ENCODE measurements at regions not wholly inside any gene's neighbourhood (a gene's known extent, or its start where the extent isn't known, plus 50 kb on each side); places are given as distances from the start of the nearest gene placed in this dataset.

DNA sequence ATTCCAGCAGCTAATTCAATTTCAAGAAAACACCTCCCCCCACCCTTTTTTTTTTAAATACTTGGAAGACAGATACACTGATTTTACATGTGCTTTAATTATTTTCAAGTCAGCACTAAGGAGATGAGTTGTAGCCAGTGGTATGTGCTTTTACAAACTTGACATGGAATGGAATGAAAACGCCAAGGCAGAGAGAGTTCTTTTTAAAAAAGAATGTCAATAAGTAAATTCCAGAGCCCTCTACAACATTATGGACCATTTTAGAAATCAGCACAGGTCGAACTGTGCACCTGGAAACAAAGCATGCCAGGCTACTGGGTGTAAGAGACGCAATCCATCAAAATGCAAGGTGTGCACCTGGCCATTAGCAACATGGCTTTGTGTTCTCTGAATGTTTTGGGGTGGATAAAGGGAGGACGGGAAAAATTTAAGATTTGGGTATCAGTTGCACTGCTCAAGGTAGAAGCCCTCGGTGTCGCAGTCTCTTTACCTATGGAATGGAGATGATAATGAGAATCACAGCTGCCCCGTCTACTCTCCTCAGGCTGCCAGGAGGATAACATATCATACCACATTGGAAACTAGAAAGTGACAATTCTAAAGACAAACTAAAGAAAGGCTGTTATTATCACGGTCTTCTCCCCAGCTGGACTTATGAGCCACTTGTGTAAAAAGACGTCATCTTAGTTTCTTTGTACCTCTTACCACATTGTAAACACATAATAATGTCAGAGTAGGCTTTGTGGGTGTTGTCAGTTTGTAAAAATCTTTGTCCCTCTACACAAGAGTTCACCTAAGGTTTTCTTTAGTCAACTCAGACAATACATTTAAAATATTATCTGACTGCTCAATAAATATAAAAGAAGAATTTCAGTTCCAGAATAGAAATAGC, 107.4 kb upstream of the PRICKLE2 start:
- 69 to 76% methylated on average over 9 of the region's 9 CpGs for WGBS, 2 experiments (ENCODE audit: low coverage in 1 of 2, low lambda C conversion rate in 2 of 2, missing lambda C conversion rate in 2 of 2)
- Histone ChIP-seq H2AFZ (0 out of 2 replicates have a peak overlapping the region, but pooled peaks have one; percentile 2), H3K79me2 (ENCODE audit: insufficient read depth) (no peaks in the 10 kb centered on the region), H3K9me3 (ENCODE audit: low read depth) (no peaks in the 10 kb centered on the region), H3K27me3 (replicated peaks; ENCODE audit: insufficient read depth) (no peaks in the 10 kb centered on the region), H4K20me1 (ENCODE audit: insufficient read depth) (no peaks in the 10 kb centered on the region), H3K9me2 (ENCODE audit: insufficient read depth) (no peaks in the 10 kb centered on the region), H3K36me3 (ENCODE audit: low read depth) (no peaks in the 10 kb centered on the region), H3K27ac (no peak overlapping the region), H3K9ac (no peak overlapping the region), H3K4me1 (ENCODE audit: insufficient read depth) (peaks cover 6% of the 10 kb centered on the region; the same call in 1 of the 2 replicates), H3K4me3 (no peak overlapping the region), H3K4me2 (ENCODE audit: unreplicated experiment) (peak overlapping the region; percentile 11), H3F3A (ENCODE audit: insufficient read depth) (no peaks in the 10 kb centered on the region)
- peak; percentile 36 for DNase-seq
- no peak for TF ChIP-seq EZH2 (IDR thresholded peaks at IDR 0.05; ENCODE audit: insufficient read depth, poor library complexity, severe bottlenecking)
- in situ Hi-C loops (cut with MboI) = no loop called here

DNA sequence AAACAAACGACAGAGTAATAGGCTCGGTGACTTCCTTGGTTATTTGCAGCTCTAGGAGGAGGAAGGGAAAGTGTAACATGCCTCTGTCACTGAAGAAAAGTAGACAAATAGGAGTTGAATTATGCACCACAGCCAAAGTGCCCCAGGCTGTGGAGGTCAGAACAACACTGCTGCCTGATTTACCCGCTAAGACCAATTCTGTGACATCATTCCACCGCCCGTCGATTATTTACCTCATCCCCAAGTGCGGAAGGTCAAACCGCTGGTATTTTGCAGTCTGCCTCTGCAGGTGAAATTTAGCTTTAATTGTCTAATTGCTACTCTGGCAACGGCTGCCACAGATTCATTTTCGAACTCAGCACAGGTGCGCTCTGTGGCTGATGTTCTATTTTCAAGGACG, 106.3 kb upstream of the PRICKLE2 start:
- no peaks in the 10 kb centered on the region for H4K20me1 ChIP-seq (ENCODE audit: insufficient read depth)
- H3K4me1 ChIP-seq (ENCODE audit: insufficient read depth) = peaks cover 17% of the 10 kb centered on the region
- TF ChIP-seq EZH2 (IDR thresholded peaks at IDR 0.05; ENCODE audit: insufficient read depth, poor library complexity, severe bottlenecking) (no peak), EZH2phosphoT487 (IDR thresholded peaks at IDR 0.05; ENCODE audit: insufficient read depth, low read depth) (no peak)
- no peak for DNase-seq
- no peak overlapping the region for H3K4me3 ChIP-seq
- H3K9ac ChIP-seq = no peak overlapping the region
- H3K79me2 ChIP-seq (ENCODE audit: insufficient read depth) = no peaks in the 10 kb centered on the region
- peaks cover 7% of the 10 kb centered on the region; the same call in 1 of the 2 replicates for H3F3A ChIP-seq (ENCODE audit: insufficient read depth)
- WGBS, 2 experiments (ENCODE audit: low coverage in 1 of 2, low lambda C conversion rate in 2 of 2, missing lambda C conversion rate in 2 of 2) = 98 to 99% methylated on average over 12 of the region's 12 CpGs
- H3K9me3 ChIP-seq (ENCODE audit: low read depth) = no peaks in the 10 kb centered on the region
- no peak overlapping the region for H3K4me2 ChIP-seq (ENCODE audit: unreplicated experiment)
- in situ Hi-C loops (cut with MboI) = no loop called here
- no peak overlapping the region for H2AFZ ChIP-seq
- H3K27ac ChIP-seq = no peak overlapping the region
- no peaks in the 10 kb centered on the region for H3K36me3 ChIP-seq (ENCODE audit: low read depth)
- H3K9me2 ChIP-seq (ENCODE audit: insufficient read depth) = no peaks in the 10 kb centered on the region
- no peaks in the 10 kb centered on the region for H3K27me3 ChIP-seq (replicated peaks; ENCODE audit: insufficient read depth)

DNA sequence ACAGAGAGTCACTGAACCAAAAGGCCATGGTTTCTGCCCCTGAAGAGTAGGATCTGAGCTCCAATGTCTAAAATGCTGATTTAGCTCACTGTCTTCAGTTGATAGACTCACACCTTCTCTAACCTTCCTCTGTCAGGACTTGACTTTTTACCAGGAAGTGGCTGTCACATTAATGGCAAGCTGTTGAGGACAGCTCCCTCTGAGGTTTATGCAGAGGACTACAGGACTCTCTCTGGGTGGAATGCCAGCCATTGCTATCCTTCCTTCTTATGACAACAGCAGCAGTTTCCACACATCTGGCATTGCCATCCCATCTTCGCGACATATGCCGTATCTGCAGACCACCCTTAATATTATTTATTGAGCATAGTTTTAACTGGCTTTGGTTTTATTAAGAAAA, 103.8 kb upstream of the PRICKLE2 start:
- Histone ChIP-seq H3K9me2 (ENCODE audit: insufficient read depth) (no peaks in the 10 kb centered on the region), H3F3A (ENCODE audit: insufficient read depth) (peaks cover 7% of the 10 kb centered on the region; the same call in 1 of the 2 replicates), H3K4me2 (ENCODE audit: unreplicated experiment) (no peak overlapping the region), H4K20me1 (ENCODE audit: insufficient read depth) (no peaks in the 10 kb centered on the region), H3K27me3 (replicated peaks; ENCODE audit: insufficient read depth) (no peaks in the 10 kb centered on the region), H2AFZ (no peak overlapping the region), H3K79me2 (ENCODE audit: insufficient read depth) (no peaks in the 10 kb centered on the region), H3K4me3 (no peak overlapping the region), H3K9me3 (ENCODE audit: low read depth) (no peaks in the 10 kb centered on the region), H3K9ac (no peak overlapping the region), H3K27ac (no peak overlapping the region), H3K4me1 (ENCODE audit: insufficient read depth) (peaks cover 17% of the 10 kb centered on the region), H3K36me3 (ENCODE audit: low read depth) (no peaks in the 10 kb centered on the region)
- DNase-seq = no peak
- WGBS, 2 experiments (ENCODE audit: low coverage in 1 of 2, low lambda C conversion rate in 2 of 2, missing lambda C conversion rate in 2 of 2) = 96 to 100% methylated on average over 3 of the region's 3 CpGs
- in situ Hi-C loops (cut with MboI) = no loop called here
- TF ChIP-seq EZH2 (IDR thresholded peaks at IDR 0.05; ENCODE audit: insufficient read depth, poor library complexity, severe bottlenecking) = no peak

DNA sequence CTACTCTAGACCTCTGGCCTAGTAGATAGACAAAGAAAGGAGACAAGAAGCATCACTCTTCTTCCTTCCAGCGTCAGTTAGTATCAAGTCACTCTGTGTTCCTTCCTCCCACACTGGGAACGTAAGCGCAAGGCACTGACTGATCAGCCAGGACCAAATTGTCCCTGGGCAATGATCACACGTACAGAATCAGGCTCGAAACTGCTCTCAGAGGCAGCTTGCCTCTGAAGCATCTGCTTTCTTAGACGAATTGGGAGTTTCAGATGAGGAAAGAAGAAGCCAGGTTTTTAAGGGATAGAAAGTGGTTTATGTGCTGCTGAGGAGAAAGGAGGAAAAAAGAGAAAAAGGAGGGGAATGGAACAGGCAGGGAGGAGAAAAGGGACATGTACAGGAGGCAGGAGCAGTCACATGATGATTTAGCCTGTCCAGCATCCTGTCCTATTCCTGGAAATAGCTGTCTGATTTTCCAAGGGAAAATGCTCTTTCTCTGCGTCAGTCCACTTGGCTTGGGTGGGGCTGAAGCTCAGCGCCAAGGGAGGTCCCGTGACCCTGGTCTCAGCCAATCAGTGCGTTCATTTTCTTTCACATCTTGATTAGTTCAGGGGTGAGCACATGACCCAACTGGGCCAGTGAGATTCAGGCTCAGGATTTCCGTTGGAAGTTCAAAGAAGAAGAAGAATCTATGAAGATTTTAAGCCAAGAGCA, 102.0 kb upstream of the PRICKLE2 start:
- no peaks in the 10 kb centered on the region for H4K20me1 ChIP-seq (ENCODE audit: insufficient read depth)
- 17 to 20% methylated on average over 11 of the region's 11 CpGs for WGBS, 2 experiments (ENCODE audit: low coverage in 1 of 2, low lambda C conversion rate in 2 of 2, missing lambda C conversion rate in 2 of 2)
- peak overlapping the region; percentile 68 for H3K4me2 ChIP-seq (ENCODE audit: unreplicated experiment)
- in situ Hi-C loops (cut with MboI) = no loop called here
- peak overlapping the region; percentile 85 for H3K27ac ChIP-seq
- peak overlapping the region; percentile 77 for H3K9ac ChIP-seq
- peak; percentile 83 for DNase-seq
- TF ChIP-seq EZH2phosphoT487 (IDR thresholded peaks at IDR 0.05; ENCODE audit: insufficient read depth, low read depth) (no peak), EZH2 (IDR thresholded peaks at IDR 0.05; ENCODE audit: insufficient read depth, poor library complexity, severe bottlenecking) (no peak)
- H3K79me2 ChIP-seq (ENCODE audit: insufficient read depth) = no peaks in the 10 kb centered on the region
- H3K4me3 ChIP-seq = peak overlapping the region; percentile 40
- no peaks in the 10 kb centered on the region for H3K36me3 ChIP-seq (ENCODE audit: low read depth)
- H2AFZ ChIP-seq = peak overlapping the region; percentile 91
- H3K9me3 ChIP-seq (ENCODE audit: low read depth) = no peaks in the 10 kb centered on the region
- peaks cover 14% of the 10 kb centered on the region for H3K4me1 ChIP-seq (ENCODE audit: insufficient read depth)
- H3K9me2 ChIP-seq (ENCODE audit: insufficient read depth) = no peaks in the 10 kb centered on the region
- H3K27me3 ChIP-seq (replicated peaks; ENCODE audit: insufficient read depth) = no peaks in the 10 kb centered on the region
- peaks cover 8% of the 10 kb centered on the region for H3F3A ChIP-seq (ENCODE audit: insufficient read depth)

Data from GM23248 (cell line).